ENCODE measurements at regions not wholly inside any gene's neighbourhood (a gene's known extent, or its start where the extent isn't known, plus 50 kb on each side); places are given as distances from the start of the nearest gene placed in this dataset.

DNA sequence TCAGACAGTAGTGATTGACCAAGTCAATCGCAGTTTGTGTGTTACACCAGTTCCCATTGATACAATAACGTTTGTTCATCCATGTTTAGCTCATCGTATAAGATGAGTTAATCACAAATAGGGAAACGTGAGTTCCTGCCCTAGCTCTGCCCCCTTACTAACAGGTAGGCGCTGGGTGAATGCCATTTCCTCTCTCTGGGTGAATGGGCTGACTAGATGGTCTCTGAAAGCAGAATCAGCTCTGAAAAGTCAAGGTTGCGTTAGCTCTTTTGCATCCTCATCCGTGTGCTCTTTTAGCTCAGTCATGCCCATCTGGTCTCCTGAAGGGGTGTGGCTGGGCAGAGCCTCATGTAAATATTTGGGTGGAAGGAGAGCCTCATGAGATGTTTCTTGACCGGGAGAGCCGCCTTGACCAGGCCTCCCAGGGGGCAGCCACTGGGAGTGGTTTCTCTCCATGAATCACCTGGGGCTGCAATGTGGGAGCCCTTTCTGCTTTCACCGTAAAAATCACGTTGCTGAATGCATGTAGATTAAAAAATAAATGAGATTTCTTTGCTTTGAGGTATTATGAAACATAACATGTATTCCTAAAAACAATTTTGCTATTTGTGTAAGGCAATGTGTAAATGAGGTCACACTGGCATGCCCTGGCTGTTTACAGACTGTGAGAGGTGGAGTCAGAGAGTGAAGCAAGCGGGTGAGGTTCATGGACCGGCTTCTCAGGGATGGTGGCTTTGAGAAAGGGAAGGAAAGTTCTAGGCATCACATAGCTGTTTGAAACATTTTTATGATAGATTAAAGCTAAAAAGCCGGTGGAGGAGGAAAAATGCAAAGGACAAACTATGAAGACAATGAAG, 108.4 kb upstream of the RASGRP1 start:
- TF ChIP-seq ZNF3 (CRISPR knock-in tag; IDR thresholded peaks at IDR 0.05): no peak
- TF ChIP-seq POLR2A (IDR thresholded peaks at IDR 0.05; ENCODE audit: insufficient read depth in 1 of 2, low read depth in 2 of 2, low read length in 2 of 2): no peak
- TF ChIP-seq ESRRA (CRISPR knock-in tag; IDR thresholded peaks at IDR 0.05; ENCODE audit: low read depth): no peak
- TF ChIP-seq, protein P1, sequence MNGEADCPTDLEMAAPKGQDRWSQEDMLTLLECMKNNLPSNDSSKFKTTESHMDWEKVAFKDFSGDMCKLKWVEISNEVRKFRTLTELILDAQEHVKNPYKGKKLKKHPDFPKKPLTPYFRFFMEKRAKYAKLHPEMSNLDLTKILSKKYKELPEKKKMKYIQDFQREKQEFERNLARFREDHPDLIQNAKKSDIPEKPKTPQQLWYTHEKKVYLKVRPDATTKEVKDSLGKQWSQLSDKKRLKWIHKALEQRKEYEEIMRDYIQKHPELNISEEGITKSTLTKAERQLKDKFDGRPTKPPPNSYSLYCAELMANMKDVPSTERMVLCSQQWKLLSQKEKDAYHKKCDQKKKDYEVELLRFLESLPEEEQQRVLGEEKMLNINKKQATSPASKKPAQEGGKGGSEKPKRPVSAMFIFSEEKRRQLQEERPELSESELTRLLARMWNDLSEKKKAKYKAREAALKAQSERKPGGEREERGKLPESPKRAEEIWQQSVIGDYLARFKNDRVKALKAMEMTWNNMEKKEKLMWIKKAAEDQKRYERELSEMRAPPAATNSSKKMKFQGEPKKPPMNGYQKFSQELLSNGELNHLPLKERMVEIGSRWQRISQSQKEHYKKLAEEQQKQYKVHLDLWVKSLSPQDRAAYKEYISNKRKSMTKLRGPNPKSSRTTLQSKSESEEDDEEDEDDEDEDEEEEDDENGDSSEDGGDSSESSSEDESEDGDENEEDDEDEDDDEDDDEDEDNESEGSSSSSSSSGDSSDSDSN (CRISPR knock-in tag; IDR thresholded peaks at IDR 0.05): no peak
- no peak for TF ChIP-seq ZNF644 (CRISPR knock-in tag; IDR thresholded peaks at IDR 0.05; ENCODE audit: low read depth)
- TF ChIP-seq, protein P2, sequence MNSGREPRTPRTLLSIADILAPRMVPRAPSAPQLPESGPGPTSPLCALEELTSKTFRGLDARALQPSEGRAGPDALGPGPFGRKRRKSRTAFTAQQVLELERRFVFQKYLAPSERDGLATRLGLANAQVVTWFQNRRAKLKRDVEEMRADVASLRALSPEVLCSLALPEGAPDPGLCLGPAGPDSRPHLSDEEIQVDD (CRISPR knock-in tag; IDR thresholded peaks at IDR 0.05; ENCODE audit: borderline replicate concordance): no peak
- TF ChIP-seq, protein P3, sequence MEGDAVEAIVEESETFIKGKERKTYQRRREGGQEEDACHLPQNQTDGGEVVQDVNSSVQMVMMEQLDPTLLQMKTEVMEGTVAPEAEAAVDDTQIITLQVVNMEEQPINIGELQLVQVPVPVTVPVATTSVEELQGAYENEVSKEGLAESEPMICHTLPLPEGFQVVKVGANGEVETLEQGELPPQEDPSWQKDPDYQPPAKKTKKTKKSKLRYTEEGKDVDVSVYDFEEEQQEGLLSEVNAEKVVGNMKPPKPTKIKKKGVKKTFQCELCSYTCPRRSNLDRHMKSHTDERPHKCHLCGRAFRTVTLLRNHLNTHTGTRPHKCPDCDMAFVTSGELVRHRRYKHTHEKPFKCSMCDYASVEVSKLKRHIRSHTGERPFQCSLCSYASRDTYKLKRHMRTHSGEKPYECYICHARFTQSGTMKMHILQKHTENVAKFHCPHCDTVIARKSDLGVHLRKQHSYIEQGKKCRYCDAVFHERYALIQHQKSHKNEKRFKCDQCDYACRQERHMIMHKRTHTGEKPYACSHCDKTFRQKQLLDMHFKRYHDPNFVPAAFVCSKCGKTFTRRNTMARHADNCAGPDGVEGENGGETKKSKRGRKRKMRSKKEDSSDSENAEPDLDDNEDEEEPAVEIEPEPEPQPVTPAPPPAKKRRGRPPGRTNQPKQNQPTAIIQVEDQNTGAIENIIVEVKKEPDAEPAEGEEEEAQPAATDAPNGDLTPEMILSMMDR (CRISPR knock-in tag; IDR thresholded peaks at IDR 0.05): no peak
- no peak for TF ChIP-seq SMC3 (IDR thresholded peaks at IDR 0.05; ENCODE audit: low read length)
- no peak for TF ChIP-seq FOXA1 (IDR thresholded peaks at IDR 0.05)
- no peak for TF ChIP-seq FOXA1 (CRISPR knock-in tag; IDR thresholded peaks at IDR 0.05)
- no peak for TF ChIP-seq CHD4 (IDR thresholded peaks at IDR 0.05; ENCODE audit: borderline replicate concordance, low read length)
- TF ChIP-seq, protein P4, sequence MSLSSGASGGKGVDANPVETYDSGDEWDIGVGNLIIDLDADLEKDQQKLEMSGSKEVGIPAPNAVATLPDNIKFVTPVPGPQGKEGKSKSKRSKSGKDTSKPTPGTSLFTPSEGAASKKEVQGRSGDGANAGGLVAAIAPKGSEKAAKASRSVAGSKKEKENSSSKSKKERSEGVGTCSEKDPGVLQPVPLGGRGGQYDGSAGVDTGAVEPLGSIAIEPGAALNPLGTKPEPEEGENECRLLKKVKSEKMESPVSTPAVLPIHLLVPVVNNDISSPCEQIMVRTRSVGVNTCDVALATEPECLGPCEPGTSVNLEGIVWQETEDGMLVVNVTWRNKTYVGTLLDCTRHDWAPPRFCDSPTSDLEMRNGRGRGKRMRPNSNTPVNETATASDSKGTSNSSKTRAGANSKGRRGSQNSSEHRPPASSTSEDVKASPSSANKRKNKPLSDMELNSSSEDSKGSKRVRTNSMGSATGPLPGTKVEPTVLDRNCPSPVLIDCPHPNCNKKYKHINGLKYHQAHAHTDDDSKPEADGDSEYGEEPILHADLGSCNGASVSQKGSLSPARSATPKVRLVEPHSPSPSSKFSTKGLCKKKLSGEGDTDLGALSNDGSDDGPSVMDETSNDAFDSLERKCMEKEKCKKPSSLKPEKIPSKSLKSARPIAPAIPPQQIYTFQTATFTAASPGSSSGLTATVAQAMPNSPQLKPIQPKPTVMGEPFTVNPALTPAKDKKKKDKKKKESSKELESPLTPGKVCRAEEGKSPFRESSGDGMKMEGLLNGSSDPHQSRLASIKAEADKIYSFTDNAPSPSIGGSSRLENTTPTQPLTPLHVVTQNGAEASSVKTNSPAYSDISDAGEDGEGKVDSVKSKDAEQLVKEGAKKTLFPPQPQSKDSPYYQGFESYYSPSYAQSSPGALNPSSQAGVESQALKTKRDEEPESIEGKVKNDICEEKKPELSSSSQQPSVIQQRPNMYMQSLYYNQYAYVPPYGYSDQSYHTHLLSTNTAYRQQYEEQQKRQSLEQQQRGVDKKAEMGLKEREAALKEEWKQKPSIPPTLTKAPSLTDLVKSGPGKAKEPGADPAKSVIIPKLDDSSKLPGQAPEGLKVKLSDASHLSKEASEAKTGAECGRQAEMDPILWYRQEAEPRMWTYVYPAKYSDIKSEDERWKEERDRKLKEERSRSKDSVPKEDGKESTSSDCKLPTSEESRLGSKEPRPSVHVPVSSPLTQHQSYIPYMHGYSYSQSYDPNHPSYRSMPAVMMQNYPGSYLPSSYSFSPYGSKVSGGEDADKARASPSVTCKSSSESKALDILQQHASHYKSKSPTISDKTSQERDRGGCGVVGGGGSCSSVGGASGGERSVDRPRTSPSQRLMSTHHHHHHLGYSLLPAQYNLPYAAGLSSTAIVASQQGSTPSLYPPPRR (CRISPR knock-in tag; IDR thresholded peaks at IDR 0.05; ENCODE audit: borderline replicate concordance): no peak
